Liver (tissue), 2 donors: ENCODE measurements at regions not wholly inside any gene's neighbourhood (a gene's known extent, or its start where the extent isn't known, plus 50 kb on each side); places are given as distances from the start of the nearest gene placed in this dataset.

Experiments used
- CTCF ChIP-seq: fragments of 150-350 bp; IDR thresholded peaks from 2 replicates; pipeline ENCODE4 v1.5.1; 2017; ENCODE audit warnings: improper control_type of control experiment, low read depth, low read length; ENCODE audit not compliant: missing input control
- YY1 ChIP-seq: IDR thresholded peaks from 2 replicates; pipeline ENCODE4 v1.6.1; 2016; ENCODE audit warnings: antibody characterized with exemption, mild to moderate bottlenecking
- donor health status: healthy.

DNA sequence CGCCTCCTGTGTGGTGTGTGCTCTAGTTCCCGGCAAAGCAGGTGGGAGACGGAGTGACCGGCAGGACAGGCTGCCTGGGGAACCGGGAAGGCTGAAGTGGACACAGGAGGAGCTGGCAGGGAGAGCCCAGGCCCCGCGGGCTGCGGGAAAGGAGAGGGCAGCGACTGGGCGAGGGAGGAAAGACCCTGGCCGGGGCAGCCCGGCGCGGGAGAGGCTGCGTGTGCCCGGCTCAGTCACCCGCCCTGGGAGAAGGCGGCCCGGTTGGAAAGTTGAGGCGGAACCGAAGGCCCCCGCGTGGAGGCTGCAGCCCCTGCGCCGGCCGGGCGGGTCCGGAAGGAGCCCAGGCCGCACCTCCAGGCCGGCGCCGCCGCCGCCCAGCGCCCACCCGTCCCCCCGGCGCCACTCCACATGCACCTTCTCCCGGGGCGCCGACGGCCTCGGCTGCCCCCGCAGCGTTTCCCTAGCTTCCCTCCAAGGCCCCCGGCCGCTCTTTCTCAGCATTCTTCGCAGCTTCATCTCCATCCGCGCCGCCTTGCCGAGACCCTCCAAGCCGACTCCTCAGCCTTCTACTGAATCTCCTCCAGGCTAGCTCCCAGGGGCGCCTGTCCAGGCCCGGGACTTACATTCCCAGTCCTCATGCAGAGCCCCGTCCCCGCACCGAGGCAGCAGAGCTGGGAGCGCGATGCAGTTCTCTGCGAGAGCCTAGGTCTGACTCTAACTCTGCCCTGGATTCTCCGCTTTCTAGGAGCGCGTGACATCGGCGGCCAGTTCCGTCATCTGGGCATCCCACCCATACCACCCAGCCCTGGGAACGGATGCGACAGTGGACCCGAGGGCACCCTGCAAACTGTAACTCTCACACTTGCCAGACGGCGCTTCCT lies 152.0 kb downstream of the ERCC6L2 start:
- TF ChIP-seq CTCF = no peak
- TF ChIP-seq YY1 = no peak
